ENCODE measurements at regions not wholly inside any gene's neighbourhood (a gene's known extent, or its start where the extent isn't known, plus 50 kb on each side); places are given as distances from the start of the nearest gene placed in this dataset.
"Not testable (repeated sequence)": the region's sequence is repeated elsewhere in the genome, so short reads cannot be mapped to it uniquely, and the experiment has no call there.

DNA sequence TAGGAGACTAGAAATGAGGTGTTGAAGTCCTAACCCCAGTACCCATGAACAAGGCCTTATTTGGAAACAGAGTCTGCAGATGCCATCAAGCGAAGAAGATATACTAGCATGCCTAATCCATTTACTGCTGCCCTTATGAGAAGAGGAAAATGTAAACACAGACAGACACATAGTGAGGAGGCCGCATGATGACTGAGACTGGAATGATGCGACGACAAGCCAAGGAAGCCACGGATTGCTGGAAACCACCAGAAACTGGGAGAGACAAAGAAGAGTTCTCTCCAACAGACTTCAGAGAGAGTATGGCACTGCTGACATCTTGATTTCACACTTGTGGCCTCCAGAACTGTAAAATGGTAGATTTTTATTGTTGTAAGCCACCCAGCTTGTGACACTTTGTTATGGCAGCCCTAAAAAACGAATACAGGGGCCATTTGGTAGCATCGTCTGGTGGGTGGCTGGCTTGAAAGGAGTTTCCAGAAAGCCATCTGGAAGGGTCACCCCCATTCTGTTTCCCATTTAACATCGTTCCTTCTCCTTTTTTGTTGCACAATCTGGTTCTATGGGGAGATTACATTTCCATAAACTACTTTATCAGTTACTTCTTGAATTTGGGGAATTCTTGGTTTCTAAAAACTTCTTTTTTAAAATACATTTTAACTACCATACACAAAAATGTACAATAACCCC lies 193.1 kb downstream of the HSD17B3 start:
- no peak for TF ChIP-seq ZNF274 (IDR thresholded peaks at IDR 0.05; ENCODE audit: low read depth, low read length)

GRCh38 chr9:96107436-96107835 lies 194.5 kb downstream of the HSD17B3 start:
- no peak overlapping the region for H3K4me3 ChIP-seq (ENCODE audit: low read length)
- no peak for TF ChIP-seq ZNF274 (IDR thresholded peaks at IDR 0.05; ENCODE audit: low read depth, low read length)

More for the DNA sequence above, 193.1 kb downstream of the HSD17B3 start:
- no peak overlapping the region for H3K4me3 ChIP-seq (ENCODE audit: low read length)

GRCh38 chr9:96100385-96101300 lies 201.3 kb downstream of the HSD17B3 start:
- H3K4me3 ChIP-seq (ENCODE audit: low read length), result no peak overlapping the region
- TF ChIP-seq ZNF274 (IDR thresholded peaks at IDR 0.05; ENCODE audit: low read depth, low read length), result no peak

DNA sequence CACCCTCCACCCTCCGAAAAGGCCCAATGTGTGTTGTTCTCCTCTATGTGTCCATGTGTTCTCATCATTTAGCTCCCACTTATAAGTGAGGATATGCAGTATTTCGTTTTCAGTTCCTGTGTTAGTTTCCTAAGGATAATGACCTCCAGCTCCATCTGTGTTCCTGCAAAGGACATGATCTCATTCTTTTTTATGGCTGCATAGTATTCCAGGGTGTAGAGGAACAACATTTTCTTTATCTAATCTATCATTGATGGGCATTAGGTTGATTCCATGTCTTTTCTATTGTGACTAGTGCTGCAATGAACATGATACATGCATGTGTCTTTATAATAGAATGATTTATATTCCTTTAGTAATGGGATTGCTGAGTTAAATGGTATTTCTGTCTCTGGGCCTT lies 211.3 kb downstream of the HSD17B3 start:
- not testable (repeated sequence) for H3K4me3 ChIP-seq (ENCODE audit: low read length)

DNA sequence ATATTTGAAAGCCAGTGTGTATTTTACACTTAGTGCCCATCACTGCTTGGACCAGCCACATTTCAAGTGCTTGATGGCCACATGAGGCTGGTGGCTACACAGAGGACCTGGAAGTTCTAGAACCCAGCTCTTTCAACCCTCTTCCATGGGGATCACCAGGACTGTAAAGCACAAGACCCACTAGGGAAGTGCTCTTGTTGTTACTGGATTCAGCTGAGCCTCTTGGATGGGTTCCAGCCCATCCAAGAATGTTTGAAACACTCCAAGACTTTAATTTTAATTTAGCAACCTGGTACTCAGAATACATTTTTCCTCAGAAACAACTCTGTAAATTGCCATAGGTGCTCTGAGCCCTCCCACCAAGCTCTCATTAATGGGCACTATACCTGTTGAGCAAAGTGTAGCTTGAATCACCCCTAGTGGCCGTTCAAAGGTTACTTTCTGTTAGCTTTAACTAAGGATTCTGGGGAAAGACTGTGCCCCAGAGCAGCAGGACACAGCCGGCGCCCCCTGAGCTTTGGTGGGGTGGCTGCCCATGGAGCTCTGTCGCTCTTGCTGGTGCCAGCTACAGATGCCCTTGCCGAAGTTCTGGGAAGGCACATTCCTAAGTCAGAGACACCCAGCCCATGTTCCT lies 212.4 kb downstream of the HSD17B3 start:
- TF ChIP-seq ZNF274 (IDR thresholded peaks at IDR 0.05; ENCODE audit: low read depth, low read length), result no peak
- H3K4me3 ChIP-seq (ENCODE audit: low read length), result no peak overlapping the region

DNA sequence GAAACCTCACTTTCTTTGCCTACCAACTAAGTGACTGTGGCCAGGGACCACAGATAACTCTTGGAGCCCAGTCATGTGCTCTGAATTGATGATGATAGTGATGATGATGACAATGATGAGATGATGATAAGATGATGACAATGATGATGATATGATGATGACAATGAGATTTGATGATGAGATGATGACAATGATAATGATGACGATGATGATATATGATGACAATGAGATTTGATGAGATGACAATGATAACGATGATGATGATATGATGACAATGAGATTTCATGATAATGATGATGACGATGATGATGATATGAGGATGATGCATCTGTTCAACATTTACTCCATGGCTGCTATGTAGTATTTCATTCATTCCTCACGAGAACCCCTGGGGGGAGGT lies 213.0 kb downstream of the ERCC6L2 start:
- no peak overlapping the region for H3K4me3 ChIP-seq (ENCODE audit: low read length)
- TF ChIP-seq ZNF274 (IDR thresholded peaks at IDR 0.05; ENCODE audit: low read depth, low read length), result no peak

DNA sequence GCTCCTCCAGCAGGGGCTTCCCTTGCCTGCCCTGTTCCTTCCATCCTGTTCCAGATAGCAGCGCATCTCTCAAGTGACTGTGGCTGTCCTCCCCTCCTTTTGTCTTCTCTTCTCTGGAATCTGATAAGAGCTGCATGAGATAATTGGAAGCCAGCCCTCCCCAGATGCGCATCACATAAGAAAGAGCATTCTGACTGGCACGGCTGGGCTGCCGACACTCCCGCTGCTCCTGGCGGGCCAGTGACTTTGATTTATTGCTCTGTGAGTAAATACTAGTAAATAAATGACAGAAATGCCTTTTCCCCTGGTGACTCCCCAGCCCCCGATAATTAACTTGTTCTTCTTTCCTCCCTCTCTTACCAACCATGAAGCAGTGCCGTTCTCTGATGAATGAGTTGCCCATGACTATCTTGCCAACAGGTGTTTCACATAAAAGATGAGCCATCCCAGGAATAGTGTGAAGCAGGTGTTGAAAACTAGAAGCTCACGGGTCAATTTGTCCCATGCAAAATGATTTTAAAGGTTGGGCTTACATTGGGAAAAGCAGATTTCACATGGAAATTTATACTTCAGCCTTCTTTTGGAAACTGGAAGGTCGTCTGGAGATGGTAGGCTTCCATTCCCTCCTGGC lies 212.3 kb downstream of the ERCC6L2 start:
- no peak overlapping the region for H3K4me3 ChIP-seq (ENCODE audit: low read length)
- no peak for TF ChIP-seq ZNF274 (IDR thresholded peaks at IDR 0.05; ENCODE audit: low read depth, low read length)

GRCh38 chr9:96086936-96087571 lies 211.6 kb downstream of the ERCC6L2 start:
- no peak overlapping the region for H3K4me3 ChIP-seq (ENCODE audit: low read length)
- no peak for TF ChIP-seq ZNF274 (IDR thresholded peaks at IDR 0.05; ENCODE audit: low read depth, low read length)

DNA sequence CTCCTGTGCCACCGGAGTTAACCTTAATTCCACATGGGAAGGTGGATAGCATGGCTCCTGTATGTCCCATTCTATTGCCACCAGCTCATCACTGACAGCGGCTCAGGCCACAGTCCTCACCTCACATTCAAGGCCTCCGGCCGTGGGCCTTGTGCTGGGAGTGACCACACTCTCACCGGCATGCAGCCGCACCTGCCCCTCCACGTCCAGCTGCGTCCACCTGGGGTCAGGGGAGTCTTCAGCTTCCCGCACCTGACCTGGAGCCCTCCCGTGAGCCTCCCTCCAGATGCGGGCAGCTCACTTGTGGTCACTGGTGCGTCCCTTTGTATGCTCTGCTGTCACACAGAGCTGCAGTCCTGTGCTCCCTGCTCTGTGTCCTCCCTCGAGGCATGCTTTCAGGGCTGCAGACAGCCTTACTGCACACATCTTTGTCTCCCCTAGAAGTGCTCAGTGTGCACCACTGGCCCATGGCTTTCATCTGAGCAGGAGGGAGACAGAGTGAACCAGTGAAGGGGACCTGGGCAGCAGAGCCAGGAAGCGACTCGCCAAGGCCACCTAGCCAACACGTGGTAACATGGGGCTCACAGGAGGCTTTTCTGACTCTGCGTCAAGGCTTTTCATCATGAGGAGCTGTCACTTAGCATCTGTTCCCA lies 210.1 kb downstream of the ERCC6L2 start:
- H3K4me3 ChIP-seq (ENCODE audit: low read length), result no peak overlapping the region
- no peak for TF ChIP-seq ZNF274 (IDR thresholded peaks at IDR 0.05; ENCODE audit: low read depth, low read length)

- H3K4me3 ChIP-seq (ENCODE audit: low read length), result no peak overlapping the region
- no peak for TF ChIP-seq ZNF274 (IDR thresholded peaks at IDR 0.05; ENCODE audit: low read depth, low read length)
These were observed 208.8 kb downstream of the ERCC6L2 start for GRCh38 chr9:96084331-96084734.

DNA sequence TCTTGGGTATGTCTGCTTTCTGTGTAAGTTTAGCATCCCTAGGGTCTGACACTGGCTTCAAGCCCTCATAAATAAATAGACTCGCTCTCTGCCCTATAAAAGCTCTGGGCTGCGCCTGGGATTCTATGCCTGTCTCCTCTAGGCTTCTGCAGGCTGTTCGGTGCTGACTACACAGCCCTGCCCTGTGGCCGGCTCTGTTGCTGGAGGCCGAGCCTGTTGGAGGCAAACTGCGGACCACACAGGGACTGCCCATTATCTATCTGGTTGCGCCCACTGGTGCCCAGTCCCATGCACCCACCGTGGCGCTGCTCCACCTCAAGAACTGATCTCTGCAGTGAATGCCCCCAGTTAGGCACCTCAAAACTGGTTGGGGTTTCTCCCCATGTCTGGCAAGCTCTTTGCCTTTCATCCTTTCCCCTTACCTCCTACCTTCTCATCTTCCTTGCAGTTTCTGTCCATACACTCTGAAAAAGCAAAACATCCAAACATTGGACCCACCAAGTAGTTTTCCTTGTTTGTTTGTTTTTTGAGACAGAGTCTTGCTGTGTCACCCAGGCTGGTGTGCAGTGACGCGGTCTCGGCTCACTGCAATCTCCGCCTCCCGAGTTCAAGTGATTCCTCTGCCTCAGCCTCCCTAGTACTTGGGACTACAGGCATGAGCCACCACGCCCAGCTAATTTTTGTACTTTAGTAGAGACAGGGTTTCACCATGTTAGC lies 207.2 kb downstream of the ERCC6L2 start:
- no peak for TF ChIP-seq ZNF274 (IDR thresholded peaks at IDR 0.05; ENCODE audit: low read depth, low read length)

GRCh38 chr9:96080364-96080763 lies 204.9 kb downstream of the ERCC6L2 start:
- no peak overlapping the region for H3K4me3 ChIP-seq (ENCODE audit: low read length)
- TF ChIP-seq ZNF274 (IDR thresholded peaks at IDR 0.05; ENCODE audit: low read depth, low read length), result no peak

More for the DNA sequence above, 207.2 kb downstream of the ERCC6L2 start:
- H3K4me3 ChIP-seq (ENCODE audit: low read length), result no peak overlapping the region

- no peak for TF ChIP-seq ZNF274 (IDR thresholded peaks at IDR 0.05; ENCODE audit: low read depth, low read length)
- no peak overlapping the region for H3K4me3 ChIP-seq (ENCODE audit: low read length)
These were observed 204.3 kb downstream of the ERCC6L2 start for GRCh38 chr9:96079779-96080178.

Data from GM08714 (cell line).